Right renal cortex interstitium (tissue), 3 donors: ENCODE measurements at regions not wholly inside any gene's neighbourhood (a gene's known extent, or its start where the extent isn't known, plus 50 kb on each side); places are given as distances from the start of the nearest gene placed in this dataset.
"Not testable (repeated sequence)": the region's sequence is repeated elsewhere in the genome, so short reads cannot be mapped to it uniquely, and the experiment has no call there.

Experiments used
- DNase-seq, 3 donors: peaks; one replicate each; pipeline ENCODE4 v3.0.0-alpha.2; 2013; ENCODE audit warnings: low read depth in 3 of 3, low spot score in 2 of 3

DNA sequence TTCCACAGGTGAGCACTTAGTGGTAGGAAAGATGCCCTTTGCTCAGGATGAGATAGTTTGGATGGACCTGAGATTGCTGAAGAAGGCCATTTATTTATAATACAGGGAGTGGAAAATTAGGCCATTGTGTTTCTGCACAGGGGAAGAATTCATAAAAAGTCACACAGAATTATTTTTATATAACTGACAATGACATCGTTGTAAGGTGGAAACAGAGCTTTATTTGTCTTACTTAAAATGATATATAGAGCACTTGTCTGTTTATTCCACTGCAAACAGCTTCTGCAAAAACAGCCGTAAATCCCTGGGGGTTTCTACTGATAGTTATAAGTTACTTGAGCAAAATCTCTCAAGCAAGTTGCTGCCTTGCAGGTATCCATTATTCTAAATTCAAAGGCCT, 158.1 kb upstream of the ZNF521 start:
- no peak for DNase-seq

GRCh38 chr18:25503567-25504081, 151.7 kb upstream of the ZNF521 start:
- DNase-seq = peak; percentile 44 to 61 (median 47)

DNA sequence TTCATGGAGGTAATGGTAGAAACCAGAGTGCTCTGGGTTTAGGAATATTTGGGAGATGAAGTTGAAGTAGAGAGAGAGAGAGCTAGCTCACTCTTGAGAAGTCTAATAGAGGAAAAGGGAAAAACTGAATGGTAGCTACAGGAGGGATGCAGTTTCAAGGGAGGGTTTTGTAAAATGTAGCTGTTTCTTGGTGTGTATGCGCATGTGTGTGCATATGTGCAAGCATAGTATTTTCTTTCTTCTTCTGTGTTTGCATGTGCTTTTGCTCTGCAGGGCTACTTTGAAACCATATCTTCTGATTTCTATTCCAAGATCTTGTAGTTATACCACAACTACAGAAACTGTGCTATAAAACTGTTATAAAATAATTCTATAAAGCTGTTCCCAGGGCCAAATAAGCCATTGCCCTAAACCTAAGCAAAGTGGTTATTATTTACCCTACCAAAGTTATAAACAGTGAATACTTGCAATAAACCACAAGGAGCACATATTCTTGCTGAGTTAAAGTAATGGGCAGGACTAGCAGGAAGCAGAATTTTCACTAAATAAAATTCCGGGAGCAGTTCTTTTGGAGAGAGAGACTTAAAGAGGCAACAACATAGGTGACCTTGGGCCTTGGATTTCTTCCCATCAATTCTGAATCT, 145.3 kb upstream of the ZNF521 start:
- DNase-seq = no peak

DNA sequence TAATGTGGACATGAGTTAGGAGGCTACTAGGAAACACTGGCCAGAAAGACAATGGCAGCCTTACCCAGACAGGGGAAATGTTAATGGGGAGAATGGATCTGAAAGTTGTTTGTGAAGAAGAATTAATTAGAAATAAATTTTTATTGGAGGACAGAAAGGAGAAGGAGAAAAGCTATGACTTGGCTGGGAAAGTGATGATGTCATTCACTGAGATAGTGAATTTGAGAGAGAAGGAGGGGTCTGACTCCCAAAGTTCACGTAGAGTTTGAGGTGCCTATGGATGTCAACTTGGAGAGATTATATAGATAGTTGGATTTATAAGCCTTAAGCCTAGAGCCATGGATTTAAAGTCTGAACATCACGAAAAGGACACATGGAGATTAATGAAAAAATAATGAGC, 144.6 kb upstream of the ZNF521 start:
- DNase-seq = no peak

DNA sequence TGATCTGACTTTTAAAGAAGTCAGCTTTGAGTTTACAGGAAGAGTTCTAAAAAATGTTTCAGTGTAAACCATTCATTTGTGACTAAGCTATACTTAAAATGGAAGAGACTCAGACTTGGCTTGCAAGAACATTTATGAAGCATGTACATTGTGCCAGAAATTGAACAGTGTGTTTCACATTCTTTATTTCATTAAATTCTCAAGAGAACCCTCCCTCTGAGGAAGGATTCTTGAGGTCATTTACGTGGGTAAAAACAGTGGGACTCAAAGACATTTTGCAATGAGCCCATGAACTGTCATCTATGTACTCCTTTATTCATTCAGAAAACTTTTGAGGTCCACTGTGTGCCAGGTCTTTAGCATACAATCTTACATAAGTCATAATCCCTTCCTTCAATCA, 143.6 kb upstream of the ZNF521 start:
- no peak for DNase-seq

DNA sequence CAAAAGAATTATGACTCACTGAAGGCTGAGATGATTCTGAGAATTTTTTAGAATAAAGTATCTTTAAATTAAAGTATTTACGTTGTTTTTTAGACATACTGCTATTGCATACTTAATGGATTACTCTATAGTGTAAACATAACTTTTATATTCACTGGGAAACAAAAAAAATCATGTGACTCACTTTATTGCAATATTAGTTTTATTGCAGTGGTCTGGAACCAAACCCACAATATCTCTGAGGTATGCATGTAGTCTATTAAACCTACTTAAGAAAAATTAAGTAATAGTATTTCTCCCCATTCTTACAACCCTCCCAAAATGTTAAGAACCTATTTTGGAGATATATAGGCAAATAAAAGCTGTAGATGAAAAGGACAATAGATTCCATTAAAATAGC, 142.9 kb upstream of the ZNF521 start:
- DNase-seq = no peak

- DNase-seq = no peak
Measured at GRCh38 chr18:25493401-25493800, 141.4 kb upstream of the ZNF521 start.

DNA sequence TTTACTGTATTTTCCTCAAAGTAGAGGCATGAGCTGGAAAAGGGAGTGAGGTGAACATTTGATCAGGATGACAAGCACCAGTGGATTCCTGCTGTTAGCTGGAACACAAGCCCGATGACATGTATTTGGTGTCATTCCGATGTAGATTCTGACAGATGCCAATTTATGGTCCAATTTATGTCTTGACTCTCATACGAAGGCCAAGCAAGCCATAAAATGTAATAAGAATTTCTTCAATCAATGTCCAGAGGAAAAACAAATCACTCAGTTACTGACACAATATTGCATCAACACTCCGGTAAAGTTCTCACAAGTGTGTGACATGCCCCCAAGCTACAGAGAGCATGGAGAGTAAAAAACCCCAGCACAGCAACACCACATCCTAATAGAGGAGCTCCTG, 138.3 kb upstream of the ZNF521 start:
- DNase-seq = no peak

DNA sequence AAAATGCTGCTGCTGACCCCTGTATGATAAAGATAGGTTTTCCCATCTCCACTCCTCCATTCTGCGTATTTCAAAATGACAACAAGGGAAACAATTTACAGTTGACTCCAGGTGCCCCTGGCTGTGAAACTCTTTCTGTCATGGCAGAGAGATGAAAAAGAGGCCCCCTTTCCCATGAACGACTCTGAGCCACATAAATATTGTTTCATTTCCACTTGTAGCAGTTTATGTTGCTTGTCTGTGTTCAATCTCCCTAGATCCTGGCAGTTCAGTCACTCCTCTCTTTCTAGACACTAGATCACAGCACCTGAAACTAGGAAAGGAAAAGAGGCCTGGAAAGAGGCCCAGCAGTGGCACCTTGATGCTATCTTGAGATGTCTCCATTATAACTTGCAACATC, 121.0 kb upstream of the ZNF521 start:
- DNase-seq = no peak

- DNase-seq = not testable (repeated sequence)
Measured at GRCh38 chr18:25470756-25471524, 119.0 kb upstream of the ZNF521 start.

DNA sequence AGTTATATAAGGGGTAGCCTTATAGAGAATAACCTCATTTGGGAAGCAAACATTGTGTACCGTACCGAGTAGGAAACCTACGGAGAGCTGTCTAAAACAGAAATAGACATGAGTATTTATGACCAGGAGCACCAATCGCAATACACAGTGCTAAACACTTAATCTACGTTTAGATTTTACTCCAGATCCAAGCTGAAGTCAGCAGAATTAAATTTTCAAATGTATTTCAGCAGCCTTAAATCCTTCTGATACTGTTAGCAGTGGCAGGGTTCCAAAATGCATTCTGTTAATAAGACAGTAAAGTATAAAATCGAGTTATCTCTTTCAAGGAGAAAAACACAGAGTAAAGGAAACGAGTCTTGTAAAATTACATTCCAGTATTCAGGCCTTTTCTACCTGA, 118.1 kb upstream of the ZNF521 start:
- DNase-seq = no peak

DNA sequence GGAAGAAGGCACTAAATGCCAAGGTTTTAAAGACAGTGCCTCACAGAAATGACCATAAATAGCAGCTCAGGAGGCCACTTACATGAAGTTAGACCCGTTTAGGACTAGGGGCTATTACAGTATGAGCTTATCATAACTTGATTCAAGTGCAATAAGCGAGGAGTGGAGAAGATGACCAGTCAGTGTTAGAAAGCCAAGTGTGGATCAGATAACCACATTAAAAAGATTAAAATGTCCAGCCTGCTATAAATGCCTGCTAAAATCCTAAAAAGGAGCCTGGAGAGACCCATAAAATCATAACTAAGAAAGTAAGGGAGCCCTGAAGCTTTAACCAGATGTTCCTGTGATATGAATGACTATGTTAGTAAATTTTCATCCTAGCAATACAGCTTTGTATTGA, 117.5 kb upstream of the ZNF521 start:
- no peak for DNase-seq

GRCh38 chr18:25467226-25467987, 115.4 kb upstream of the ZNF521 start:
- no peak for DNase-seq

GRCh38 chr18:25465152-25465732, 113.3 kb upstream of the ZNF521 start:
- DNase-seq = no peak

DNA sequence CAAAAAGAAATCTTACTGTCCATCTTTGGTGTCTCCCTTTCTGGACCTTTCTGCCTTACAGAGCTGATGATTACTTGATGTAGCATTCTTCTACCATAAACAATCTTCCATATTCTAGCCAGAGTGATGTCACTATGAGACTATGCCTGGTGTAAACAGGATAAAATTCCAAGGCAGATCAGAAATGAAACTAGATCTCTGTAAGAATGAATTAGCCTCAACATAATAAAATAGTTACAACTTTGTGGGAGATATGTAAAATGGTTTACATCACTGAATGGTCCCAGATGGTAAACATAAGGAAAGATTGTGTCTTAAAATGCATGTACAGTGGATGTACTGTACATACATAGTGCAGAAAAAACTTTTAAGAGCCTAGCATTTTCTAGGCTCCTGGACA, 112.3 kb upstream of the ZNF521 start:
- DNase-seq = no peak

DNA sequence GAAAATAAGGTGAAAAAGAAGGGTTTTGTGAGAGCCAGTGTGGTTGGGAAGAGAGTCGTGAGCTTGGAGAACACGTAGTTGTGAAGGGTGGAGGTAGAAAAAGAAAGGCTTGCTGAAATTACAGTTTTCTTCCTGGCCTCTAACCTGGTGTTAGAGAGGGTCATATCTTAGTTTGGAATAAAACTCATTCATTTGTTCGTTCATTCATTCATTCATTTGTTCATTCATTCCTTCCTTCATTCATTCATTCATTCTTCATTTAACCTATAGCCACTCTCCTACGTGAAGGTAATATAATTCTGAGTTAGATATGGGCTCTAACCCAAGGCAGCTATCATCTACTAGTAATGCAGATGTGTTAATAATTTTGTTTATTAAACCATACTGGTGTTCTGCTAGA, 111.8 kb upstream of the ZNF521 start:
- no peak for DNase-seq

DNA sequence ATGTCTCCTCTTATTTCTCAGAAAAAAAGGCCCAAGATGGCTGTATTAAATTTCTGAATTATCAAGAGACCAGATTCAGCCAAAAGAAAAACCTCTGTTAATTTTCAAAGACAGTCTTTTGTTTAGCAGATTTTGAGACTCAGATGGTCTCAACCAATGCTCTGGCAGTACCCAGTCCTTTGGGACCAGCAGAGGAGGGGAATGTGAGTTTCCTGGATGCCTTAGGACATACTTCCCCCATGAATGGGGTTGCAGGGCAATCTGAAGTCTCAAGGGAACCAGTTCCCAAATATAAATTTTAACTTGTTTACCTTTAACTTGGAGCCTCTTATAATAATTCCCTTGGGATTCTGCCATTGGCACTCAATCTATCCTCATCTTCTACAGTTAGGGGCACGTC, 107.8 kb upstream of the ZNF521 start:
- DNase-seq = no peak

DNA sequence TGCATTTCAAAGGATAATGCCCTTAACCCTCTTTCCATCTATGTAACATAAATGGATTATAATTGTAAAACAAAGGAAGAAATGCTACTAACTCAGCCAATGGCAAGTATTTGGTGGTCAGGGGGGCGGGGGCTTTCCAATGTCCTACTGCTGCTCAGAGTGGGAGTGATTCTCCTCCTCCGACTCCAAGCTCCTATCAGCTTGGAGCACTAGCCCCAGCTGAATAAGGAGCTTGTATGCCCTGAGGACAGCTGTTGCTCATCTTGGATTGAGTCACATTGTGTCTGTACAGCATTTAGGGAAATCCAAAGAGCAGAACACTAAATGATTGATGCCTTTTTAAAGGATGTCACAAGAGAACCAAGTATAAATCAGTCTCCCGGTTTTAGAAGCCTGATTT, 105.6 kb upstream of the ZNF521 start:
- DNase-seq = no peak

- DNase-seq = no peak
Measured at GRCh38 chr18:25457126-25457525, 105.2 kb upstream of the ZNF521 start.

- no peak for DNase-seq
Measured at GRCh38 chr18:25456334-25457010, 104.5 kb upstream of the ZNF521 start.

DNA sequence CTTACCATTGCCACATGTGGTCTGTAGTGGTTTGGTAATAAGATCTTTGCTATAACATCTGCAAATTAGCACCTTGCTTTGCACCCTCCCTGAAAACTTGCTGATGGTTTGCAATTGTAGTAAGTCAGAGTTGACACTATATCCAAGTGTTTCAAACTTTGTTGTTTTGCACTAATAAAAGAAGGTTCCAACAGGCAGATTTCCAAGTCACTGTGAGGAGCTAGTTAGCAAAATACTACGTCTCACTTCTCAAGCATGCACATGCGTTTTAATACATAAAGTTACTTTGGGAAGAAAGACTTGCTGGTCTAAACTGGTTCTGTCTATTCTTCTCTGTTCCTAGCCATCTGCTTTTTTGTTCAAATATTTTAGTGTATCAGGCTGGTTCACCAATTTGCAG, 103.7 kb upstream of the ZNF521 start:
- DNase-seq = no peak
